ENCODE measurements at regions not wholly inside any gene's neighbourhood (a gene's known extent, or its start where the extent isn't known, plus 50 kb on each side); places are given as distances from the start of the nearest gene placed in this dataset.

GRCh38 chr20:50387218-50387995, 122.8 kb upstream of the PTPN1 start:
- peak overlapping the region; percentile 68; the same call in 1 of the 2 replicates for H2AFZ ChIP-seq (ENCODE audit: low read depth, low read length)
- POLR2A ChIA-PET = interaction anchor here (0.6 to 1.0 kb wide), 5 partner anchors 40 to 209 kb away, joined by 3 to 4 read pairs (median 3); no protein-coding TSS in a partner anchor
- ATAC-seq (peak; percentile 28), DNase-seq (ENCODE audit: extremely low read depth in 1 of 4, low spot score in 3 of 4) (peak; percentile 51 to 75 (median 70)), FAIRE-seq (peak; percentile 37)
- H3K9ac ChIP-seq (ENCODE audit: insufficient read depth in 1 of 2, low read depth in 2 of 2, low read length in 2 of 2) = no peak overlapping the region
- H3K27ac ChIP-seq (ENCODE audit: extremely low read depth, low read depth, low read length) = no peak overlapping the region; the same call in 2 of the 3 replicates
- no peak overlapping the region for H3K4me3 ChIP-seq
- peaks cover 51 to 58% of the 10 kb centered on the region in 2 experiments for H3K4me1 ChIP-seq (replicated peaks in 1 of 2; ENCODE audit: control insufficient read depth in 2 of 2, insufficient read depth in 2 of 2, low read length in 2 of 2)
- WGBS (ENCODE audit: insufficient coverage, low coverage, missing lambda C conversion rate) = 15% methylated on average over 21 of the region's 21 CpGs
- CTCF ChIA-PET (ENCODE audit: low intra/inter-chr PET ratio) = no interaction called here
- BruUV-seq (replicated peaks) = no TSS peak
- in situ Hi-C loops (cut with MboI) = no loop called here
- no peaks in the 10 kb centered on the region for H4K20me1 ChIP-seq (replicated peaks; ENCODE audit: control insufficient read depth, insufficient read depth, low read length)
- no peaks in the 10 kb centered on the region for H3K27me3 ChIP-seq (ENCODE audit: control insufficient read depth in 2 of 2, insufficient read depth in 2 of 2, low read length in 2 of 2)
- H3K36me3 ChIP-seq (ENCODE audit: control insufficient read depth, insufficient read depth, low read length) = no peaks in the 10 kb centered on the region
- no peaks in the 10 kb centered on the region for H3K9me3 ChIP-seq (replicated peaks; ENCODE audit: control insufficient read depth, insufficient read depth, low read depth, low read length)
- TF ChIP-seq ARID1B (IDR thresholded peaks at IDR 0.05) = peak; percentile 38
- no peak for TF ChIP-seq ZNF134 (CRISPR knock-in tag; conservative IDR thresholded peaks at IDR 0.05)
- TF ChIP-seq ADNP (tag; IDR thresholded peaks at IDR 0.05) = 0 out of 2 replicates have a peak, but pooled peaks have one; percentile 55
- peak; percentile 51 for TF ChIP-seq TCF3 (CRISPR knock-in tag; IDR thresholded peaks at IDR 0.05)
- TF ChIP-seq ZNF121 (CRISPR knock-in tag; conservative IDR thresholded peaks at IDR 0.05) = peak; percentile 62
- peak; percentile 82 for TF ChIP-seq TEAD4 (IDR thresholded peaks at IDR 0.05; ENCODE audit: low read length)
- TF ChIP-seq TEAD4 (CRISPR knock-in tag; IDR thresholded peaks at IDR 0.05; ENCODE audit: borderline replicate concordance) = no peak
- peak; percentile 15; the same call in 1 of the 2 replicates for TF ChIP-seq CTBP1 (IDR thresholded peaks at IDR 0.05; ENCODE audit: borderline replicate concordance)
- TF ChIP-seq ZNF584 (CRISPR knock-in tag; IDR thresholded peaks at IDR 0.05; ENCODE audit: low read depth) = no peak
- TF ChIP-seq ZBTB11 (CRISPR knock-in tag; IDR thresholded peaks at IDR 0.05) = 0 out of 6 replicates have a peak, but pooled peaks of 1 of the 3 experiments have one; percentile 8
- peak; percentile 52 for TF ChIP-seq CBFA2T3 (IDR thresholded peaks at IDR 0.05)
- TF ChIP-seq TEAD1 (CRISPR knock-in tag; IDR thresholded peaks at IDR 0.05) = 0 out of 4 replicates have a peak, but pooled peaks have one; percentile 15 to 37
- no peaks in the 10 kb centered on the region for H3K79me2 ChIP-seq (ENCODE audit: control insufficient read depth, insufficient read depth, low read length)
- intact Hi-C loops (cut with micrococcal nuclease) = no loop called here
- H3K4me2 ChIP-seq (ENCODE audit: insufficient read depth, low read length) = peak overlapping the region; percentile 61
- no peaks in the 10 kb centered on the region for H3K9me1 ChIP-seq (ENCODE audit: control insufficient read depth, insufficient read depth, low read length)

Measured in K562 (cell line).